ENCODE measurements at regions not wholly inside any gene's neighbourhood (a gene's known extent, or its start where the extent isn't known, plus 50 kb on each side); places are given as distances from the start of the nearest gene placed in this dataset.

DNA sequence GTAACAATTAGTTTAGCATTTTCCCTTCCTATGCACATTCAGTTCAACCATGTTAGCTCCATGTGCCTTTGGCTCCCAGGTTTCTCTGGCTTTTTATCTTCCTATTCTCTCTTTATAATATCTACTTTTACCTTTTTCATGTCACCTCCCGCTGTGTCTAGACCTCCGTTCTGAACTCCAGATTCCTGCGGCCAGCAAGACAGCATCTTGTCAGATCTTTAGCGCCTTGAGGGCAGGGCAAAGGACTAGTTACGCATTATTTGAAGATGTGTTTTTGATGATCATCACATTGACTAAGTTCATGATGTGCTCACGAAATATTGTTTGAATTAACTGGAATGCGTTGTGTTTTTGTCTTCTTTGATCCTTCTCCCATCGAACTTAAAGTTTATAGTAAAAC, 1126.8 kb downstream of the CDH11 start:
- Histone ChIP-seq H3K36me3 (ENCODE audit: insufficient read depth, low read length) (no peaks in the 10 kb centered on the region), H3K79me2 (replicated peaks; ENCODE audit: insufficient read depth, low read length) (no peaks in the 10 kb centered on the region), H3K9me3 (ENCODE audit: low read length) (no peaks in the 10 kb centered on the region), H3K27me3 (ENCODE audit: insufficient read depth, low read depth, low read length) (no peaks in the 10 kb centered on the region), H3K4me3 (ENCODE audit: low read length) (no peak overlapping the region), H3K9ac (ENCODE audit: low read length) (no peak overlapping the region), H3K27ac (ENCODE audit: low read length) (no peak overlapping the region), H3F3A (ENCODE audit: insufficient read depth, low read length, poor library complexity, severe bottlenecking) (no peaks in the 10 kb centered on the region), H3K4me2 (ENCODE audit: low read length) (no peak overlapping the region), H2AFZ (ENCODE audit: low read depth, low read length) (no peak overlapping the region), H3K9me2 (ENCODE audit: insufficient read depth, low read length) (no peaks in the 10 kb centered on the region), H4K20me1 (ENCODE audit: insufficient read depth) (no peaks in the 10 kb centered on the region)
- TF ChIP-seq, protein P1, sequence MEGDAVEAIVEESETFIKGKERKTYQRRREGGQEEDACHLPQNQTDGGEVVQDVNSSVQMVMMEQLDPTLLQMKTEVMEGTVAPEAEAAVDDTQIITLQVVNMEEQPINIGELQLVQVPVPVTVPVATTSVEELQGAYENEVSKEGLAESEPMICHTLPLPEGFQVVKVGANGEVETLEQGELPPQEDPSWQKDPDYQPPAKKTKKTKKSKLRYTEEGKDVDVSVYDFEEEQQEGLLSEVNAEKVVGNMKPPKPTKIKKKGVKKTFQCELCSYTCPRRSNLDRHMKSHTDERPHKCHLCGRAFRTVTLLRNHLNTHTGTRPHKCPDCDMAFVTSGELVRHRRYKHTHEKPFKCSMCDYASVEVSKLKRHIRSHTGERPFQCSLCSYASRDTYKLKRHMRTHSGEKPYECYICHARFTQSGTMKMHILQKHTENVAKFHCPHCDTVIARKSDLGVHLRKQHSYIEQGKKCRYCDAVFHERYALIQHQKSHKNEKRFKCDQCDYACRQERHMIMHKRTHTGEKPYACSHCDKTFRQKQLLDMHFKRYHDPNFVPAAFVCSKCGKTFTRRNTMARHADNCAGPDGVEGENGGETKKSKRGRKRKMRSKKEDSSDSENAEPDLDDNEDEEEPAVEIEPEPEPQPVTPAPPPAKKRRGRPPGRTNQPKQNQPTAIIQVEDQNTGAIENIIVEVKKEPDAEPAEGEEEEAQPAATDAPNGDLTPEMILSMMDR (IDR thresholded peaks at IDR 0.05; ENCODE audit: poor library complexity, severe bottlenecking), result no peak
- no peak for TF ChIP-seq EZH2 (IDR thresholded peaks at IDR 0.05; ENCODE audit: borderline replicate concordance, insufficient read depth, low read length, poor library complexity, severe bottlenecking)
- TF ChIP-seq RAD21 (conservative IDR thresholded peaks at IDR 0.05), result no peak
- TF ChIP-seq EP300 (conservative IDR thresholded peaks at IDR 0.05; ENCODE audit: poor library complexity, severe bottlenecking), result no peak
- TF ChIP-seq SMC3 (conservative IDR thresholded peaks at IDR 0.05; ENCODE audit: poor library complexity), result no peak
- no peak for TF ChIP-seq POLR2AphosphoS5 (IDR thresholded peaks at IDR 0.05)
- no peak for TF ChIP-seq MXI1 (conservative IDR thresholded peaks at IDR 0.05; ENCODE audit: poor library complexity, severe bottlenecking)
- no peak for TF ChIP-seq TAF1 (IDR thresholded peaks at IDR 0.05; ENCODE audit: low read depth)
- TF ChIP-seq, protein P2, sequence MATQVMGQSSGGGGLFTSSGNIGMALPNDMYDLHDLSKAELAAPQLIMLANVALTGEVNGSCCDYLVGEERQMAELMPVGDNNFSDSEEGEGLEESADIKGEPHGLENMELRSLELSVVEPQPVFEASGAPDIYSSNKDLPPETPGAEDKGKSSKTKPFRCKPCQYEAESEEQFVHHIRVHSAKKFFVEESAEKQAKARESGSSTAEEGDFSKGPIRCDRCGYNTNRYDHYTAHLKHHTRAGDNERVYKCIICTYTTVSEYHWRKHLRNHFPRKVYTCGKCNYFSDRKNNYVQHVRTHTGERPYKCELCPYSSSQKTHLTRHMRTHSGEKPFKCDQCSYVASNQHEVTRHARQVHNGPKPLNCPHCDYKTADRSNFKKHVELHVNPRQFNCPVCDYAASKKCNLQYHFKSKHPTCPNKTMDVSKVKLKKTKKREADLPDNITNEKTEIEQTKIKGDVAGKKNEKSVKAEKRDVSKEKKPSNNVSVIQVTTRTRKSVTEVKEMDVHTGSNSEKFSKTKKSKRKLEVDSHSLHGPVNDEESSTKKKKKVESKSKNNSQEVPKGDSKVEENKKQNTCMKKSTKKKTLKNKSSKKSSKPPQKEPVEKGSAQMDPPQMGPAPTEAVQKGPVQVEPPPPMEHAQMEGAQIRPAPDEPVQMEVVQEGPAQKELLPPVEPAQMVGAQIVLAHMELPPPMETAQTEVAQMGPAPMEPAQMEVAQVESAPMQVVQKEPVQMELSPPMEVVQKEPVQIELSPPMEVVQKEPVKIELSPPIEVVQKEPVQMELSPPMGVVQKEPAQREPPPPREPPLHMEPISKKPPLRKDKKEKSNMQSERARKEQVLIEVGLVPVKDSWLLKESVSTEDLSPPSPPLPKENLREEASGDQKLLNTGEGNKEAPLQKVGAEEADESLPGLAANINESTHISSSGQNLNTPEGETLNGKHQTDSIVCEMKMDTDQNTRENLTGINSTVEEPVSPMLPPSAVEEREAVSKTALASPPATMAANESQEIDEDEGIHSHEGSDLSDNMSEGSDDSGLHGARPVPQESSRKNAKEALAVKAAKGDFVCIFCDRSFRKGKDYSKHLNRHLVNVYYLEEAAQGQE (IDR thresholded peaks at IDR 0.05; ENCODE audit: borderline replicate concordance), result no peak

DNA sequence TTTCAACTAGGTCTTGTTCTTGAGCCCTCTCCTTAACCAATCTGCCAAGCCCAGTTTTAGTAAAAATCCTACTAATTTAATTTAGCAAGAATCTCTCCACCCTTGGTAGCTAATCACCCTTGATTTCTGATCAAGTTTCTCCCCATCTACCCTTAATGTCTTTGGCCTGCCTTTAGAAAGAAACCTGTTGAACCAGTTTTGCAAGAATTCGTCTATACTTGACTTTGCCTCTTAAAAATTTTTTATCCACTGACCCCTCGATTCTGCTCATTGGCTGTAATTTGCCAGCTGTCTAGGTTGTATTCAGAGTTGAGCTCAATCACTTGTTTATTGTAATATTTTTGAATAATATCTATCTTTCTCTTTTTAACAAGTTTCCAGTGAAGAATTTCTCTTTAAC, 1138.5 kb downstream of the CDH11 start:
- H3K9me2 ChIP-seq (ENCODE audit: insufficient read depth, low read length), result no peaks in the 10 kb centered on the region

More for the DNA sequence above, 1138.5 kb downstream of the CDH11 start:
- no peak overlapping the region for H3K27ac ChIP-seq (ENCODE audit: low read length)
- H4K20me1 ChIP-seq (ENCODE audit: insufficient read depth), result no peaks in the 10 kb centered on the region
- no peak overlapping the region for H3K4me3 ChIP-seq (ENCODE audit: low read length)
- H3K9ac ChIP-seq (ENCODE audit: low read length), result no peak overlapping the region
- H3K36me3 ChIP-seq (ENCODE audit: insufficient read depth, low read length), result no peaks in the 10 kb centered on the region
- H3K4me2 ChIP-seq (ENCODE audit: low read length), result no peak overlapping the region
- TF ChIP-seq POLR2AphosphoS5 (IDR thresholded peaks at IDR 0.05), result no peak
- TF ChIP-seq, protein P1 (IDR thresholded peaks at IDR 0.05; ENCODE audit: poor library complexity, severe bottlenecking), result no peak
- no peaks in the 10 kb centered on the region for H3F3A ChIP-seq (ENCODE audit: insufficient read depth, low read length, poor library complexity, severe bottlenecking)
- H2AFZ ChIP-seq (ENCODE audit: low read depth, low read length), result no peak overlapping the region
- no peaks in the 10 kb centered on the region for H3K27me3 ChIP-seq (ENCODE audit: insufficient read depth, low read depth, low read length)
- H3K79me2 ChIP-seq (replicated peaks; ENCODE audit: insufficient read depth, low read length), result no peaks in the 10 kb centered on the region
- no peaks in the 10 kb centered on the region for H3K9me3 ChIP-seq (ENCODE audit: low read length)
